AG10803 (cell line): ENCODE measurements at regions not wholly inside any gene's neighbourhood (a gene's known extent, or its start where the extent isn't known, plus 50 kb on each side); places are given as distances from the start of the nearest gene placed in this dataset.

Source experiments
- DNase-seq: peaks from one replicate; pipeline ENCODE4 v3.0.0; 2010; ENCODE audit warnings: low read depth
- H3K4me3 ChIP-seq: 2 replicates; pipeline ENCODE4 v1.5.1; 2011; ENCODE audit warnings: mild to moderate bottlenecking, low read length, control low read depth
- CTCF ChIP-seq: conservative IDR thresholded peaks from 2 replicates; pipeline ENCODE4 v1.5.1; 2011; ENCODE audit warnings: mild to moderate bottlenecking, low read length, control low read depth, inconsistent platforms

- H3K4me3 ChIP-seq = no peak overlapping the region
- TF ChIP-seq CTCF = no peak
- DNase-seq = peak; percentile 49
These were observed 614.3 kb upstream of the ADAMTS5 start for GRCh38 chr21:27581168-27581567.

DNA sequence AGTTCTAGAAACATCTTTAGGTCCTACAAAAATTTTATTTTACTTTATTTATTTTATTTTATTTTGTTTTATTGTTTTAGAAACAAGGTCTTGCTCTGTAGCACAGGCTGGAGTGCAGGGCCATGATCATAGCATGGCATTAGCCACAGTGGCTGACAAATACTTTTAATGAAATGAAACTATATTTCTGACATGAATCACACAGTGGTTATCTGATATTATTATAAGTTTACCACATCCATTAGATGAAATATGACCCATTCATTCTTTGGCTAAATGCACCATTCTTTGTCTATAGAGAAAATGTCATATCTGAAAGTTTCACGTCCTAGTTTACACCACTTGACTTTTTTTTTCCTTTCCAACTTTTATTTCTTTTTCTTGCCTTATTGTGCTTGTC lies 613.4 kb upstream of the ADAMTS5 start:
- TF ChIP-seq CTCF = no peak
- no peak overlapping the region for H3K4me3 ChIP-seq
- no peak for DNase-seq

GRCh38 chr21:27578741-27579265 lies 611.9 kb upstream of the ADAMTS5 start:
- DNase-seq = no peak
- no peak overlapping the region for H3K4me3 ChIP-seq
- TF ChIP-seq CTCF = no peak

DNA sequence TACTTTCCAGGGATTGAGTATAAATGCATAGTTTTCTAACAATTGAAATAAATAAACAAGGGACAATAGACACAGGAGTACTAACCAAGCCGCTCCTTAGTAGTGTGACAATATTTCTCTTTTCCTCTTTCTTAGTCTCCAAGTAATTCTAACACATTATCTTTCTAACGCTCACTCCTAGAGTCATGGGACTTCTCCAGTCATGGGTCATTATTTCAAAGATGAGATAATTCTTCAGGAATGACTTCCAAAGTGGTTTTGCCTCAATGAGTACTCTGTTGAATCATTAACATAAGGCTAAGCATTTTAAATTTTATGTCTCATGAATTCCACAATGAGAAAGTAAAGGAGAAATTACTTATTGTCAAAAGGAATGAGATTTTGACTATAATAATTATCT lies 605.8 kb upstream of the ADAMTS5 start:
- H3K4me3 ChIP-seq = no peak overlapping the region
- no peak for TF ChIP-seq CTCF
- DNase-seq = peak; percentile 91

DNA sequence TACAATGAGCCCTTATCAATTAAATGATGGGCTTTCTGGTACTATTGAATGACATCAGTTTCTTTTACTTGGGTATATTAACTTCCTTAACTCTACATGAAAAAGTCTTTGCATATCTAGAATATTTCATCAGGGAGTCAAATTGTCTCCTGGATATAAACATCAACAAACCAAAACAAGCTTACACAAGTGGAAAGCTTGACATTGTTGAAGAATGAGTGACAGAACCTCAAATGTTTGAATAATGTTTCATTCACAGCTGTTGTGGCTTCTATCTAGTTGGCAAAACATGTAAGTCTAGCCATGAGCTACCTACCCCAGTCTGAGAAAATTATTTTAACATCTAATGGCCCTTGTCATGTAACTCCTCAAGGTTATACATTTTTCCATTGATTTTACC lies 604.8 kb upstream of the ADAMTS5 start:
- DNase-seq = peak; percentile 95
- no peak overlapping the region for H3K4me3 ChIP-seq
- no peak for TF ChIP-seq CTCF

DNA sequence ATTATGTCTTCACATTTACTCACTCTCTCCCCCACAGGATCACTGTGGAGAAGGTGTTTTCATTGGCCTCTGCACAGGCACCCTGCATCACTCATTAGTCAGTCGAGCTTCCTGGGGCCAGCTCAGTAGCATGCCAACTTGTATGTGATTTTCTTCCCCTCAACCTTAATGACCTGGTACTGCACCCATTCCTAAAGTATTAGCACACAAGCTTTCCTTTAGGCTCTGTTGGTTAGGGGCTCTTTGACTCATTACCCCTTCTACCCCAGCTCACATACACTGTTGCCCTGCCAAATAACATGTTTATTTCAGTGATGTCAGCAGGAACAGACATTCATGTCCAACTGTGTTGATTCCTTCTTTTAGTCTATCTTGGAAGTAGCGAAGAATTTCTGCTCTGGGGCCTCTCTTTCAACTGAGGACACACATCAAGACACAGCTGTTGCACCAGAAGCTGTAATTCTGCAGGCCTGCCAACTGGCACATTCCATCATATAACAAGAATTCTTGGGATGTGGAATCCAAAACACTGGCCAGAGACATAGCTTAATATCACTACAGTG lies 603.5 kb upstream of the ADAMTS5 start:
- TF ChIP-seq CTCF = no peak
- no peak overlapping the region for H3K4me3 ChIP-seq
- DNase-seq = peak; percentile 99

DNA sequence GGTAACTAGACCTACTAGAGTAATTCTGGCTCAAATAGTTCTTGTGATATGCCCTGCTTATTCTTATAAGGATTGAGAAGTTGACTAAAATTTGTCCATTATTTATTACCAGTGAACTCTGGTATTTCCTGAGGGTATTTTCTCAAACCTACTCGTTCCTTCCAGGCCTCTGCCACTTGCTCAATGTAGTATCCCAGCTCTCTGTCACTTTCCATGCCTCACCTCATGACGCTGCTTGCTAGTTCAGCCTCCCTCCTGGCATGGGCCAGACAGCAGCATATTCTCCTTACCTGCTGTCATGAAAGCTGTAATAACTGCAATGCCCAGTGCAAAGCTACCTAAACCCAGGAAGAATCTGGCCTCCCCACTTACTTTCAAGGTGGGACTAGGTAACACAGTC lies 602.9 kb upstream of the ADAMTS5 start:
- DNase-seq = peak; percentile 60
- TF ChIP-seq CTCF = no peak
- H3K4me3 ChIP-seq = no peak overlapping the region
